IMR-90 (cell line): ENCODE measurements at regions not wholly inside any gene's neighbourhood (a gene's known extent, or its start where the extent isn't known, plus 50 kb on each side); places are given as distances from the start of the nearest gene placed in this dataset.

ENCODE experiments used
- ATAC-seq: fragments of 200-7000 bp; cut with Tn5 transposase; 2 replicates; pipeline ENCODE4 v1.9.1; 2020; ENCODE audit warnings: low read depth, mild to moderate bottlenecking, moderate library complexity
- BruUV-seq: library from RNA; stranded (reverse); fragments of 400-500 nt; replicated peaks from 2 replicates; lab custom pipeline; 2021; lab: Mats Ljungman, UMichigan
- CTCF ChIA-PET: fragments of 300-600 bp; formaldehyde crosslinking; extraction: SDS; loops from one replicate; lab custom pipeline; 2021; ENCODE audit warnings: antibody characterized with exemption; lab: Yijun Ruan, JAX
- POLR2A ChIA-PET: fragments of 300-600 bp; sonication (Branson Sonifier 250); formaldehyde crosslinking; loops from one replicate; lab custom pipeline; 2022; ENCODE audit warnings: antibody characterized with exemption; ENCODE audit not compliant: unreplicated experiment; lab: Charles Lee
- DNase-seq: peaks from one replicate; pipeline ENCODE4 v3.0.0; 2013
- H2AFZ ChIP-seq: replicated peaks from 2 replicates; pipeline ENCODE3; 2013; ENCODE audit warnings: low read length, mild to moderate bottlenecking; ENCODE audit not compliant: poor library complexity
- H2AK5ac ChIP-seq: 2 replicates; pipeline ENCODE4 v1.6.1; 2013; ENCODE audit warnings: low read depth, low read length, inconsistent platforms
- H2AK9ac ChIP-seq: replicated peaks from 2 replicates; pipeline ENCODE3; 2013; ENCODE audit warnings: mild to moderate bottlenecking, low read depth, low read length, moderate library complexity; ENCODE audit not compliant: poor library complexity
- H2BK120ac ChIP-seq: 2 replicates; pipeline ENCODE4 v1.6.1; 2013; ENCODE audit warnings: low read depth, low read length, inconsistent platforms
- H2BK15ac ChIP-seq: 3 replicates; pipeline ENCODE4 v1.6.1; 2013; ENCODE audit warnings: low read depth, low read length, inconsistent platforms
- H2BK20ac ChIP-seq: 2 replicates; pipeline ENCODE4 v1.6.1; 2013; ENCODE audit warnings: low read depth, mild to moderate bottlenecking, inconsistent platforms, low read length, moderate library complexity
- H2BK5ac ChIP-seq: 2 replicates; pipeline ENCODE4 v1.6.1; 2013; ENCODE audit warnings: mild to moderate bottlenecking, low read depth, low read length, inconsistent platforms; ENCODE audit not compliant: poor library complexity, severe bottlenecking
- H3K14ac ChIP-seq: replicated peaks from 2 replicates; pipeline ENCODE4 v1.6.1; 2013; ENCODE audit warnings: low read depth, low read length, inconsistent platforms
- H3K18ac ChIP-seq: 2 replicates; pipeline ENCODE4 v1.6.1; 2013; ENCODE audit warnings: low read depth, low read length, control low read depth
- H3K23ac ChIP-seq: 2 replicates; pipeline ENCODE4 v1.6.1; 2013; ENCODE audit warnings: low read depth, low read length, inconsistent platforms
- H3K27ac ChIP-seq: 2 replicates; pipeline ENCODE4 v1.5.1; 2013; ENCODE audit warnings: mild to moderate bottlenecking, control low read depth, low read length; ENCODE audit not compliant: insufficient read depth
- H3K27me3 ChIP-seq: 2 replicates; pipeline ENCODE4 v1.6.1; 2013; ENCODE audit warnings: low read length; ENCODE audit not compliant: control insufficient read depth, insufficient read depth
- H3K36me3 ChIP-seq: 2 replicates; pipeline ENCODE4 v1.6.1; 2013; ENCODE audit warnings: low read length, mixed read lengths; ENCODE audit not compliant: control insufficient read depth, insufficient read depth
- H3K4ac ChIP-seq: 2 replicates; pipeline ENCODE4 v1.6.1; 2013; ENCODE audit warnings: low read depth, low read length, inconsistent platforms
- H3K4me1 ChIP-seq: 2 replicates; pipeline ENCODE4 v1.6.1; 2013; ENCODE audit warnings: low read length, mixed read lengths; ENCODE audit not compliant: control insufficient read depth, insufficient read depth
- H3K4me2 ChIP-seq: 2 replicates; pipeline ENCODE4 v1.6.1; 2013; ENCODE audit warnings: low read depth, mild to moderate bottlenecking, control low read depth, low read length, moderate library complexity
- H3K4me3 ChIP-seq: 2 replicates; pipeline ENCODE4 v1.5.1; 2013; ENCODE audit warnings: low read depth, mild to moderate bottlenecking, control low read depth, low read length, moderate library complexity; ENCODE audit not compliant: insufficient read depth
- H3K56ac ChIP-seq: 2 replicates; pipeline ENCODE4 v1.6.1; 2013; ENCODE audit warnings: low read length, inconsistent platforms; ENCODE audit not compliant: insufficient read depth; ENCODE audit errors: extremely low read depth
- H3K79me1 ChIP-seq, 2 experiments: 2 replicates each; pipeline ENCODE4 v1.6.1; 2013; ENCODE audit warnings: low read length in 2 of 2, inconsistent platforms in 1 of 2, low read depth in 1 of 2
- H3K9ac ChIP-seq: 2 replicates; pipeline ENCODE4 v1.6.1; 2013; ENCODE audit warnings: low read depth, low read length, control low read depth
- H3K9me1 ChIP-seq: 2 replicates; pipeline ENCODE4 v1.6.1; 2013; ENCODE audit warnings: low read length, inconsistent platforms; ENCODE audit not compliant: insufficient read depth
- H3K9me3 ChIP-seq: 2 replicates; pipeline ENCODE4 v1.6.1; 2013; ENCODE audit warnings: low read length; ENCODE audit not compliant: control insufficient read depth, insufficient read depth
- H4K20me1 ChIP-seq: 2 replicates; pipeline ENCODE4 v1.6.1; 2013; ENCODE audit warnings: low read length, inconsistent platforms; ENCODE audit not compliant: insufficient read depth
- H4K5ac ChIP-seq: 2 replicates; pipeline ENCODE4 v1.6.1; 2013; ENCODE audit warnings: mild to moderate bottlenecking, low read depth, low read length, control low read depth
- H4K8ac ChIP-seq, 2 experiments: 2 replicates each; pipeline ENCODE4 v1.6.1; 2013; ENCODE audit warnings: low read depth in 2 of 2, low read length in 2 of 2, control low read depth in 1 of 2, inconsistent platforms in 1 of 2
- H4K91ac ChIP-seq: 2 replicates; pipeline ENCODE4 v1.6.1; 2013; ENCODE audit warnings: low read depth, low read length, inconsistent platforms; ENCODE audit not compliant: insufficient read depth
- ELK1 ChIP-seq: fragments of 150-350 bp; IDR thresholded peaks from 2 replicates; pipeline ENCODE4 v1.6.1; 2016; ENCODE audit warnings: low read depth, mild to moderate bottlenecking, low read length, moderate library complexity, borderline replicate concordance
- RFX5 ChIP-seq: IDR thresholded peaks from 2 replicates; pipeline ENCODE4 v1.8.0; 2012; ENCODE audit warnings: low read depth, mild to moderate bottlenecking, low read length, moderate library complexity
- dilution Hi-C: fragments of 300-500 bp; cut with HindIII; formaldehyde crosslinking; loops from one replicate; pipeline ENCODE4 v1.14.3; 2018; ENCODE audit warnings: low sequenced_read_pairs; ENCODE audit not compliant: unreplicated experiment
- in situ Hi-C: fragments of 300-500 bp; cut with MboI; formaldehyde crosslinking; loops from 3 replicates; pipeline ENCODE4 v1.14.3; 2019; ENCODE audit warnings: low sequenced_read_pairs, inconsistent platforms, mixed read lengths
- intact Hi-C: fragments of 100-400 bp; cut with micrococcal nuclease; formaldehyde crosslinking; loops from 2 replicates; pipeline ENCODE4 v1.10.0; 2022

GRCh38 chr13:58850161-58850560 lies 1218.6 kb downstream of the PCDH17 start:
- no peak overlapping the region for H3K9ac ChIP-seq
- H3K9me3 ChIP-seq: no peaks in the 10 kb centered on the region
- TF ChIP-seq ELK1 (no peak), RFX5 (no peak)
- no peak overlapping the region for H2BK15ac ChIP-seq
- no peaks in the 10 kb centered on the region for H3K27me3 ChIP-seq
- no peak for ATAC-seq
- H2BK120ac ChIP-seq: no peak overlapping the region
- no peak overlapping the region for H4K8ac ChIP-seq
- H2AFZ ChIP-seq: no peak overlapping the region
- no peak overlapping the region for H3K4me2 ChIP-seq
- H4K5ac ChIP-seq: no peak overlapping the region
- no peaks in the 10 kb centered on the region for H4K20me1 ChIP-seq
- dilution Hi-C loops: no loop called here
- no TSS peak for BruUV-seq
- no peak overlapping the region for H3K18ac ChIP-seq
- intact Hi-C loops: no loop called here
- ChIA-PET POLR2A (no interaction called here), CTCF (interaction anchor here (0.6 kb wide), 1 partner anchor 368 kb away, joined by 3 read pairs; no protein-coding TSS in a partner anchor)
- no peaks in the 10 kb centered on the region for H3K4me1 ChIP-seq
- H3K4me3 ChIP-seq: no peak overlapping the region
- no peaks in the 10 kb centered on the region for H3K36me3 ChIP-seq
- no peak overlapping the region for H2AK9ac ChIP-seq
- no peak overlapping the region for H3K23ac ChIP-seq
- no peak overlapping the region for H3K56ac ChIP-seq
- DNase-seq: no peak
- no peak overlapping the region for H3K4ac ChIP-seq
- no peaks in the 10 kb centered on the region for H3K9me1 ChIP-seq
- H3K27ac ChIP-seq: no peak overlapping the region
- H2BK5ac ChIP-seq: no peak overlapping the region
- H3K79me1 ChIP-seq: no peaks in the 10 kb centered on the region
- no peak overlapping the region for H3K14ac ChIP-seq
- no peak overlapping the region for H2AK5ac ChIP-seq
- in situ Hi-C loops: no loop called here
- no peak overlapping the region for H4K91ac ChIP-seq
- H2BK20ac ChIP-seq: no peak overlapping the region
